Glutamatergic neuron (in vitro differentiated cells): ENCODE measurements at regions not wholly inside any gene's neighbourhood (a gene's known extent, or its start where the extent isn't known, plus 50 kb on each side); places are given as distances from the start of the nearest gene placed in this dataset.

Experiments
- DNase-seq: peaks from one replicate; pipeline ENCODE4 v3.0.0; 2022
- H3K27ac Mint-ChIP-seq: one replicate; pipeline ENCODE4 v1.8.0; 2020; ENCODE audit warnings: mild to moderate bottlenecking, mixed read lengths, inconsistent platforms; ENCODE audit not compliant: unreplicated experiment
- H3K27me3 Mint-ChIP-seq: one replicate; pipeline ENCODE4 v1.8.0; 2020; ENCODE audit warnings: mild to moderate bottlenecking, moderate library complexity, mixed read lengths, inconsistent platforms; ENCODE audit not compliant: unreplicated experiment
- H3K36me3 Mint-ChIP-seq: one replicate; pipeline ENCODE4 v1.8.0; 2020; ENCODE audit warnings: mild to moderate bottlenecking, mixed read lengths, inconsistent platforms; ENCODE audit not compliant: unreplicated experiment
- H3K4me1 Mint-ChIP-seq: one replicate; pipeline ENCODE4 v1.8.0; 2020; ENCODE audit warnings: mild to moderate bottlenecking, low read depth, mixed read lengths, inconsistent platforms; ENCODE audit not compliant: unreplicated experiment
- H3K4me3 Mint-ChIP-seq: one replicate; pipeline ENCODE4 v1.8.0; 2020; ENCODE audit warnings: mild to moderate bottlenecking, mixed read lengths, inconsistent platforms; ENCODE audit not compliant: unreplicated experiment
- H3K9me3 Mint-ChIP-seq: one replicate; pipeline ENCODE4 v1.8.0; 2020; ENCODE audit warnings: mild to moderate bottlenecking, moderate library complexity, mixed read lengths, inconsistent platforms; ENCODE audit not compliant: unreplicated experiment
- TF ChIP-seq, protein P1 (sequence below): fragments of 200-600 bp; sonication (generic); IDR thresholded peaks from one replicate; pipeline ENCODE4 v1.5.0; 2021; ENCODE audit not compliant: partially characterized antibody, unreplicated experiment

DNA sequence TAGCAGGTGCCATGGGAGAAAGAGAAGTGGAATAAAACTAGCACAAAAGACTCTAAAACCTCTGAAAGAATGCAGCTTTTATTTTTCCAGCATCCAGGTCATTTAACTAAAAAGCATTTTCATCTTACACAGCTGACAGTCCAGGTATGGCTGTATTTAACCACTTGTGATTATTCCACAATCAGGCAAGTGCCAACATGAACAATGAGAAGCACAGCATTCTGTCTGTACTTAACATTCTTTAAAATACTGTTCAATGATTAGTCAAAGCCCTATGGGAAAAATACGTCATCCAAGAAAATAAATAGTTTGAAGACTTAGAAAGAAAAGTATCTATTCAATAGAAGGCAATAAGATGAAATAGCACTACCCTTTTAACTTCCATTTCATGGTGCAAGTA, 246.9 kb downstream of the LIG4 start:
- Mint-ChIP-seq H3K27ac (no peak overlapping the region), H3K4me1 (peaks cover 28% of the 10 kb centered on the region), H3K36me3 (no peaks in the 10 kb centered on the region), H3K9me3 (peaks cover 2% of the 10 kb centered on the region), H3K27me3 (no peaks in the 10 kb centered on the region), H3K4me3 (no peak overlapping the region)
- no peak for DNase-seq
- TF ChIP-seq, protein P1, sequence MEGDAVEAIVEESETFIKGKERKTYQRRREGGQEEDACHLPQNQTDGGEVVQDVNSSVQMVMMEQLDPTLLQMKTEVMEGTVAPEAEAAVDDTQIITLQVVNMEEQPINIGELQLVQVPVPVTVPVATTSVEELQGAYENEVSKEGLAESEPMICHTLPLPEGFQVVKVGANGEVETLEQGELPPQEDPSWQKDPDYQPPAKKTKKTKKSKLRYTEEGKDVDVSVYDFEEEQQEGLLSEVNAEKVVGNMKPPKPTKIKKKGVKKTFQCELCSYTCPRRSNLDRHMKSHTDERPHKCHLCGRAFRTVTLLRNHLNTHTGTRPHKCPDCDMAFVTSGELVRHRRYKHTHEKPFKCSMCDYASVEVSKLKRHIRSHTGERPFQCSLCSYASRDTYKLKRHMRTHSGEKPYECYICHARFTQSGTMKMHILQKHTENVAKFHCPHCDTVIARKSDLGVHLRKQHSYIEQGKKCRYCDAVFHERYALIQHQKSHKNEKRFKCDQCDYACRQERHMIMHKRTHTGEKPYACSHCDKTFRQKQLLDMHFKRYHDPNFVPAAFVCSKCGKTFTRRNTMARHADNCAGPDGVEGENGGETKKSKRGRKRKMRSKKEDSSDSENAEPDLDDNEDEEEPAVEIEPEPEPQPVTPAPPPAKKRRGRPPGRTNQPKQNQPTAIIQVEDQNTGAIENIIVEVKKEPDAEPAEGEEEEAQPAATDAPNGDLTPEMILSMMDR, result no peak

DNA sequence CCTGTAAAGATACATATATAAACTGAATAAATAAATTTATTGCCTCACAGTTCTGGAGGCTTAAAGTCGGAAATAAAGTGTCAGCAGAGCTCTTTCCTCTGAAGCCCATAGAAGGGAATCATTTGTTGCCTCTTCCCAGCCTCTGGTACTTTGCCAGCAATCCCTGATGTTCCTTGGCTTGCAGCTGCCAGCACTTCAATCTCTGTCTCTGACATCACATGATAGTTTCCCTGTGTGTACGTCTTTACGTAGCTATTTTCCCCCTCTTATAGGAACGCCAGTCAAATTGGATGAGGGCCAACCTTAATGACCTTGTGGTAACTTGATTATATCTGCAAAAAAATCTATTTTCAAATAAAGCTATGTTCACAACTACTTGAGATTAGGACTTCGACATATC, 250.9 kb downstream of the LIG4 start:
- Mint-ChIP-seq H3K4me1 (peaks cover 17% of the 10 kb centered on the region), H3K9me3 (peaks cover 4% of the 10 kb centered on the region), H3K27me3 (peaks cover 3% of the 10 kb centered on the region), H3K27ac (no peak overlapping the region), H3K36me3 (no peaks in the 10 kb centered on the region), H3K4me3 (no peak overlapping the region)
- DNase-seq, result no peak
- TF ChIP-seq, protein P1, result no peak

GRCh38 chr13:107961849-107962608, 253.3 kb downstream of the LIG4 start:
- Mint-ChIP-seq H3K4me3 (no peak overlapping the region), H3K9me3 (peaks cover 4% of the 10 kb centered on the region), H3K36me3 (no peaks in the 10 kb centered on the region), H3K27me3 (peaks cover 3% of the 10 kb centered on the region), H3K4me1 (peaks cover 2% of the 10 kb centered on the region), H3K27ac (no peak overlapping the region)
- no peak for DNase-seq
- TF ChIP-seq, protein P1, result no peak

DNA sequence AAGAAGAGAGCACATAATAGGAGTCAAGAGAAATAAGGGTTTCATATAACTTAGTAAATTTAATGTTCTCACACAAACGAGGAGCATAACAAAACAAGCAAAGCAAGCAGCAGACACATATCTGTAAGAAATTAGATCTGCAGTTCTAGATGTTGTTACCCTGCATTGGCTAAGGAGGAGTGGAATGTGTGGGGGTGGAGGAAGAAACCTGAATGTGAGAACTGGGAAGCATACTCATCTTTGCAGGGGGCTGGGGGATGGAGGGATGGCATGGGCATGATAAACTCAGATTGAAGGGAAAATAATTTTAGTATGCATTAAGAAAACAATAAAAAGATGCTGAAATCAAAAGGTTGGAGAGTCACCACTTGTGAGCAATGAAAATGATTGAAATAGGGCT, 255.0 kb downstream of the LIG4 start:
- TF ChIP-seq, protein P1, result no peak
- H3K4me1 Mint-ChIP-seq, result peaks cover 2% of the 10 kb centered on the region
- no peak overlapping the region for H3K27ac Mint-ChIP-seq
- peaks cover 2% of the 10 kb centered on the region for H3K9me3 Mint-ChIP-seq
- no peaks in the 10 kb centered on the region for H3K36me3 Mint-ChIP-seq
- no peak for DNase-seq
- H3K4me3 Mint-ChIP-seq, result no peak overlapping the region
- peaks cover 3% of the 10 kb centered on the region for H3K27me3 Mint-ChIP-seq

DNA sequence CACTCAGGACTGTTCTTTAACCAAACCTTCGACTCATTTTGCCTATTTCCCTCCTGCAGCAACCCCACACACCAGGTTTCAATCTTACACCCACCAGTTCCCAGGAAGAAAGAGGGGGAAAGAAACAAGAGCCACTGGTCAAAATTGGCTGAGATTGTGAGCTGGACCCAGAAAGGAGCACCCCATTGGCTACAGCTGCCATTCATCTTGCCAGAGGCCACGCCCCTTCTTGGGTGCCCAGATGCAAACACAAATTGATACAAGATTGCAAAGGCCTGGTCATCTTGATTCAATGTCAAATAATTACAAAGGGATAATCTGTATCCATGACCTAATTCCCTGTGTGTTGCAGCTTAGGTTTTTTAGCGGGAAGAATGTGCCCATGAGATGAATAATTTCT, 258.4 kb downstream of the LIG4 start:
- peaks cover 3% of the 10 kb centered on the region for H3K27me3 Mint-ChIP-seq
- no peak overlapping the region for H3K4me3 Mint-ChIP-seq
- no peak for DNase-seq
- H3K27ac Mint-ChIP-seq, result no peak overlapping the region
- TF ChIP-seq, protein P1, result no peak
- H3K36me3 Mint-ChIP-seq, result no peaks in the 10 kb centered on the region
- peaks cover 2% of the 10 kb centered on the region for H3K9me3 Mint-ChIP-seq
- no peaks in the 10 kb centered on the region for H3K4me1 Mint-ChIP-seq
